ENCODE measurements at regions not wholly inside any gene's neighbourhood (a gene's known extent, or its start where the extent isn't known, plus 50 kb on each side); places are given as distances from the start of the nearest gene placed in this dataset.
"Not testable (repeated sequence)": the region's sequence is repeated elsewhere in the genome, so short reads cannot be mapped to it uniquely, and the experiment has no call there.

- no peaks in the 10 kb centered on the region for H3K27me3 Mint-ChIP-seq
- H3K4me1 Mint-ChIP-seq, result no peaks in the 10 kb centered on the region
- ATAC-seq (no peak), DNase-seq (no peak)
- H3K36me3 Mint-ChIP-seq (ENCODE audit: low read depth), result peaks cover 10% of the 10 kb centered on the region
- no peak overlapping the region for H3K27ac Mint-ChIP-seq
- H3K9me3 Mint-ChIP-seq, result peaks cover 21% of the 10 kb centered on the region
- no peak overlapping the region for H3K4me3 Mint-ChIP-seq
Measured at GRCh38 chr6:158900663-158901312, 81.6 kb upstream of the EZR start.

- no peak overlapping the region for H3K27ac Mint-ChIP-seq
- H3K4me3 Mint-ChIP-seq, result no peak overlapping the region
- H3K27me3 Mint-ChIP-seq, result no peaks in the 10 kb centered on the region
- no peak for ATAC-seq
- DNase-seq, result no peak
- no peaks in the 10 kb centered on the region for H3K4me1 Mint-ChIP-seq
- no peaks in the 10 kb centered on the region for H3K9me3 Mint-ChIP-seq
- H3K36me3 Mint-ChIP-seq (ENCODE audit: low read depth), result no peaks in the 10 kb centered on the region
Measured at GRCh38 chr6:158897236-158897635, 78.1 kb upstream of the EZR start.

- Mint-ChIP-seq H3K27ac (no peak overlapping the region), H3K9me3 (no peaks in the 10 kb centered on the region), H3K4me1 (no peaks in the 10 kb centered on the region), H3K27me3 (no peaks in the 10 kb centered on the region), H3K4me3 (no peak overlapping the region), H3K36me3 (ENCODE audit: low read depth) (no peaks in the 10 kb centered on the region)
- ATAC-seq, result no peak
- no peak for DNase-seq
Measured at GRCh38 chr6:158895661-158896060, 76.5 kb upstream of the EZR start.

GRCh38 chr6:158894193-158894592 is 75.0 kb upstream of the EZR start:
- no peaks in the 10 kb centered on the region for H3K4me1 Mint-ChIP-seq
- ATAC-seq, result no peak
- H3K36me3 Mint-ChIP-seq (ENCODE audit: low read depth), result no peaks in the 10 kb centered on the region
- no peak overlapping the region for H3K27ac Mint-ChIP-seq
- no peaks in the 10 kb centered on the region for H3K9me3 Mint-ChIP-seq
- no peak overlapping the region for H3K4me3 Mint-ChIP-seq
- no peak for DNase-seq
- no peaks in the 10 kb centered on the region for H3K27me3 Mint-ChIP-seq

GRCh38 chr6:158892266-158892665 is 73.1 kb upstream of the EZR start:
- DNase-seq (no peak), ATAC-seq (no peak)
- Mint-ChIP-seq H3K4me1 (no peaks in the 10 kb centered on the region), H3K27me3 (no peaks in the 10 kb centered on the region), H3K27ac (no peak overlapping the region), H3K4me3 (no peak overlapping the region), H3K36me3 (ENCODE audit: low read depth) (no peaks in the 10 kb centered on the region), H3K9me3 (no peaks in the 10 kb centered on the region)

GRCh38 chr6:158891560-158891959 is 72.4 kb upstream of the EZR start:
- H3K9me3 Mint-ChIP-seq; H3K4me3 Mint-ChIP-seq; H3K4me1 Mint-ChIP-seq; DNase-seq; H3K27me3 Mint-ChIP-seq; H3K27ac Mint-ChIP-seq; H3K36me3 Mint-ChIP-seq (ENCODE audit: low read depth); ATAC-seq: not testable (repeated sequence)

GRCh38 chr6:158888171-158888570 is 69.0 kb upstream of the EZR start:
- not testable (repeated sequence) for H3K9me3 Mint-ChIP-seq; H3K4me1 Mint-ChIP-seq; DNase-seq; H3K4me3 Mint-ChIP-seq; ATAC-seq; H3K27me3 Mint-ChIP-seq; H3K36me3 Mint-ChIP-seq (ENCODE audit: low read depth); H3K27ac Mint-ChIP-seq

GRCh38 chr6:158886346-158886977 is 67.3 kb upstream of the EZR start:
- H3K4me3 Mint-ChIP-seq; H3K36me3 Mint-ChIP-seq (ENCODE audit: low read depth); H3K4me1 Mint-ChIP-seq; H3K27ac Mint-ChIP-seq; ATAC-seq; H3K9me3 Mint-ChIP-seq; DNase-seq; H3K27me3 Mint-ChIP-seq: not testable (repeated sequence)

- ATAC-seq; H3K27ac Mint-ChIP-seq; H3K27me3 Mint-ChIP-seq; H3K4me3 Mint-ChIP-seq; DNase-seq; H3K9me3 Mint-ChIP-seq; H3K36me3 Mint-ChIP-seq (ENCODE audit: low read depth): not testable (repeated sequence)
- peaks cover 15% of the 10 kb centered on the region for H3K4me1 Mint-ChIP-seq
Measured at GRCh38 chr6:158881884-158882283, 62.7 kb upstream of the EZR start.

GRCh38 chr6:158881276-158881675 is 62.1 kb upstream of the EZR start:
- DNase-seq; ATAC-seq; H3K9me3 Mint-ChIP-seq; H3K36me3 Mint-ChIP-seq (ENCODE audit: low read depth); H3K27me3 Mint-ChIP-seq; H3K27ac Mint-ChIP-seq; H3K4me3 Mint-ChIP-seq: not testable (repeated sequence)
- H3K4me1 Mint-ChIP-seq, result peaks cover 15% of the 10 kb centered on the region

- Mint-ChIP-seq H3K27ac (peak overlapping the region; percentile 40), H3K36me3 (ENCODE audit: low read depth) (peaks cover 5% of the 10 kb centered on the region), H3K4me1 (peaks cover 15% of the 10 kb centered on the region), H3K27me3 (no peaks in the 10 kb centered on the region), H3K4me3 (no peak overlapping the region), H3K9me3 (peaks cover 6% of the 10 kb centered on the region)
- ATAC-seq (peak; percentile 98), DNase-seq (peak; percentile 59)
Measured at GRCh38 chr6:158879180-158879579, 60.0 kb upstream of the EZR start.

- DNase-seq, result no peak
- Mint-ChIP-seq H3K9me3 (peaks cover 6% of the 10 kb centered on the region), H3K27ac (no peak overlapping the region), H3K4me3 (no peak overlapping the region), H3K4me1 (peaks cover 15% of the 10 kb centered on the region), H3K27me3 (no peaks in the 10 kb centered on the region), H3K36me3 (ENCODE audit: low read depth) (peaks cover 5% of the 10 kb centered on the region)
- no peak for ATAC-seq
Measured at GRCh38 chr6:158877716-158878115, 58.5 kb upstream of the EZR start.

- H3K4me1 Mint-ChIP-seq, result peaks cover 15% of the 10 kb centered on the region
- no peak overlapping the region for H3K4me3 Mint-ChIP-seq
- peaks cover 5% of the 10 kb centered on the region for H3K36me3 Mint-ChIP-seq (ENCODE audit: low read depth)
- no peak overlapping the region for H3K27ac Mint-ChIP-seq
- DNase-seq (no peak), ATAC-seq (no peak)
- no peaks in the 10 kb centered on the region for H3K27me3 Mint-ChIP-seq
- H3K9me3 Mint-ChIP-seq, result peaks cover 6% of the 10 kb centered on the region
Measured at GRCh38 chr6:158876886-158877285, 57.7 kb upstream of the EZR start.

GRCh38 chr6:158870649-158870957 is 51.4 kb upstream of the EZR start:
- Mint-ChIP-seq H3K4me3 (peak overlapping the region; percentile 81), H3K27ac (peak overlapping the region; percentile 99), H3K4me1 (peaks cover 44% of the 10 kb centered on the region), H3K27me3 (no peaks in the 10 kb centered on the region), H3K9me3 (peaks cover 6% of the 10 kb centered on the region), H3K36me3 (ENCODE audit: low read depth) (no peaks in the 10 kb centered on the region)
- no peak for ATAC-seq
- no peak for DNase-seq

- peaks cover 6% of the 10 kb centered on the region for H3K9me3 Mint-ChIP-seq
- peak; percentile 95 for ATAC-seq
Measured at GRCh38 chr6:158869826-158870648, 50.9 kb upstream of the EZR start.

More at GRCh38 chr6:158869826-158870648, 50.9 kb upstream of the EZR start:
- Mint-ChIP-seq H3K27me3 (no peaks in the 10 kb centered on the region), H3K36me3 (ENCODE audit: low read depth) (no peaks in the 10 kb centered on the region), H3K4me3 (peak overlapping the region; percentile 81), H3K27ac (peak overlapping the region; percentile 99), H3K4me1 (peaks cover 44% of the 10 kb centered on the region)
- DNase-seq, result peak; percentile 59
